ENCODE measurements at regions not wholly inside any gene's neighbourhood (a gene's known extent, or its start where the extent isn't known, plus 50 kb on each side); places are given as distances from the start of the nearest gene placed in this dataset.
"Not testable (repeated sequence)": the region's sequence is repeated elsewhere in the genome, so short reads cannot be mapped to it uniquely, and the experiment has no call there.

DNA sequence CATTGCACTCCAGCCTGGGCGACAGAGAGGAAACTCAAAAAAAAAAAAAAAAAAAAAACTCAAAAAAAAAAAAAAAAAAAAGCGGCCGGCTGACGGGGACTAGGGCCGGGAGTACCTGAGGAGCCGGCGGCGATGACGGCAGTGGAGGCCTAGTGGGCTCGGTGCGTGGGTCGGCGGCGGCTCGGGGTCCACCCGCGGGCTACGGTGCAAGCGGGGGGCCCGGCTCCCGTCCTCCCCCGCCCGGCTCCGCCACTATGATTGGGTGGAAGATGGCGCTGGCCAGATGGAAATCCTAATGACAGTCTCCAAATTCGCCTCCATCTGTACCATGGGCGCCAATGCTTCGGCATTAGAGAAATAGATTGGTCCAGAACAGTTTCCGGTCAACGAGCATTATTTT is 190.7 kb downstream of the TGIF2LX start:
- DNase-seq (ENCODE audit: low spot score): not testable (repeated sequence)

- DNase-seq (ENCODE audit: low spot score): not testable (repeated sequence)
These were observed 213.2 kb downstream of the TGIF2LX start for GRCh38 chrX:90134947-90135346.

DNA sequence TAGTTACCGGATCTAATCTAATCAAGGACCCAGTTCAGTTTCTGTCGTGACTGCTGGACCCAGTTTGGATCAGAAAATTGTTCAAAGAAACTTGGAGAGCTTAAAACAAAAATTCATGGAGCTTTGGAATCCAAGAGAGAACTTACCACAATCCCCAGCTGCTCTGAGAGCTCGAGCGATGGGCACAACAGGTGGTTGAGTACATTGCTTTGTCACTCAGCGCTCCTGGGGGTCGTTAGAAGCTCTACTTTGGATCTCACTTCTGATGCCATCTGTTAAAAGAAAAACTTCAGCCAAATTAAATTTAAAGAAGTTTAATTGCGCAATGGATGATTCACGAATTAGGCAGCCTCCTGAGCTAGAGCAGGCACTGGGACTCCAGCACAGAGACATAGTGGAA is 257.3 kb downstream of the TGIF2LX start:
- peak; percentile 0 for DNase-seq (ENCODE audit: low spot score)

- not testable (repeated sequence) for DNase-seq (ENCODE audit: low spot score)
These were observed 267.3 kb downstream of the TGIF2LX start for GRCh38 chrX:90189046-90189445.

- DNase-seq (ENCODE audit: low spot score): not testable (repeated sequence)
These were observed 285.1 kb downstream of the TGIF2LX start for GRCh38 chrX:90206840-90207239.

- DNase-seq (ENCODE audit: low spot score): not testable (repeated sequence)
These were observed 300.9 kb downstream of the TGIF2LX start for GRCh38 chrX:90222620-90223019.

GRCh38 chrX:90271645-90272044 is 349.9 kb downstream of the TGIF2LX start:
- not testable (repeated sequence) for DNase-seq (ENCODE audit: low spot score)
